HEK293T (cell line): ENCODE measurements at regions not wholly inside any gene's neighbourhood (a gene's known extent, or its start where the extent isn't known, plus 50 kb on each side); places are given as distances from the start of the nearest gene placed in this dataset.

Experiments used
- BHLHE40 ChIP-seq: fragments of 450-650 bp; IDR thresholded peaks from 2 replicates; pipeline ENCODE4 v1.6.1; 2016; ENCODE audit warnings: mild to moderate bottlenecking, moderate library complexity, borderline replicate concordance
- CTBP1 ChIP-seq: fragments of 450-650 bp; IDR thresholded peaks from 2 replicates; pipeline ENCODE4 v1.6.1; 2016; ENCODE audit warnings: borderline replicate concordance
- ELF4 ChIP-seq: fragments of 450-650 bp; IDR thresholded peaks from 2 replicates; pipeline ENCODE4 v1.6.1; 2017; ENCODE audit warnings: antibody characterized with exemption
- FOXA1 ChIP-seq: fragments of 450-650 bp; IDR thresholded peaks from 2 replicates; pipeline ENCODE4 v1.6.1; 2016; ENCODE audit warnings: mild to moderate bottlenecking
- FOXK2 ChIP-seq: fragments of 450-650 bp; IDR thresholded peaks from 2 replicates; pipeline ENCODE4 v1.6.1; 2016; ENCODE audit warnings: mild to moderate bottlenecking
- FOXM1 ChIP-seq: fragments of 450-650 bp; IDR thresholded peaks from 2 replicates; pipeline ENCODE4 v1.6.1; 2017; ENCODE audit warnings: mild to moderate bottlenecking, borderline replicate concordance
- HDGF ChIP-seq: fragments of 450-650 bp; IDR thresholded peaks from 2 replicates; pipeline ENCODE4 v1.6.1; 2017; ENCODE audit warnings: antibody characterized with exemption, borderline replicate concordance
- L3MBTL2 ChIP-seq: fragments of 450-650 bp; conservative IDR thresholded peaks from 2 replicates; pipeline ENCODE4 v1.6.1; 2016; ENCODE audit warnings: mild to moderate bottlenecking
- NFRKB ChIP-seq: fragments of 450-650 bp; IDR thresholded peaks from 2 replicates; pipeline ENCODE4 v1.6.1; 2016; ENCODE audit warnings: mild to moderate bottlenecking, moderate library complexity
- SP1 ChIP-seq: fragments of 450-650 bp; IDR thresholded peaks from 2 replicates; pipeline ENCODE4 v1.6.1; 2017
- SUZ12 ChIP-seq: fragments of 450-650 bp; IDR thresholded peaks from 2 replicates; pipeline ENCODE4 v1.6.1; 2016; ENCODE audit warnings: mild to moderate bottlenecking
- ZNF384 ChIP-seq: fragments of 450-650 bp; IDR thresholded peaks from 2 replicates; pipeline ENCODE4 v1.6.1; 2016
- TF ChIP-seq, protein P1 (sequence below): fragments of 450-650 bp; IDR thresholded peaks from 2 replicates; pipeline ENCODE4 v1.6.1; 2016

DNA sequence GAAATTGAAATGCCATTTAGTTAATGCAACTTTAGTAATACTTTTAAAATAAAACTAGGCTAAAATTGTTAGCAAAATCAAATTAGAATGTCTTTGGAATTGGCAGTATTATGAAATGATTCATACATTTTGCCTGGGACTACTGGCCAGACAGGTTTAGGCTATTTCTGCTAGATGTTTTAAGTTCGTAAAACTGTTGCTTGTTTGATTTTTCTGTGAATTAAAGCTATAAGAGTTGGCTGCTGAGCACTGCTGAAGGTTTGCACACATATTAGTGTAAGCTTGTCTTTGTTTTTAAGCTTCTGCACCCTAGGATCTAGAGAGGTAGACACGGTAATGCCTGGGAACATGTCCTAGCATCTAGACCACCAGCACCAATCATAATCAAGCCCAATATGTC lies 1094.6 kb upstream of the ADGRL4 start:
- TF ChIP-seq FOXM1 = no peak
- TF ChIP-seq CTBP1 = no peak
- TF ChIP-seq FOXK2 = no peak
- TF ChIP-seq ELF4 = no peak
- TF ChIP-seq SP1 = no peak
- TF ChIP-seq SUZ12 = no peak
- no peak for TF ChIP-seq BHLHE40
- TF ChIP-seq HDGF = no peak
- TF ChIP-seq, protein P1, sequence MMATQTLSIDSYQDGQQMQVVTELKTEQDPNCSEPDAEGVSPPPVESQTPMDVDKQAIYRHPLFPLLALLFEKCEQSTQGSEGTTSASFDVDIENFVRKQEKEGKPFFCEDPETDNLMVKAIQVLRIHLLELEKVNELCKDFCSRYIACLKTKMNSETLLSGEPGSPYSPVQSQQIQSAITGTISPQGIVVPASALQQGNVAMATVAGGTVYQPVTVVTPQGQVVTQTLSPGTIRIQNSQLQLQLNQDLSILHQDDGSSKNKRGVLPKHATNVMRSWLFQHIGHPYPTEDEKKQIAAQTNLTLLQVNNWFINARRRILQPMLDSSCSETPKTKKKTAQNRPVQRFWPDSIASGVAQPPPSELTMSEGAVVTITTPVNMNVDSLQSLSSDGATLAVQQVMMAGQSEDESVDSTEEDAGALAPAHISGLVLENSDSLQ = no peak
- TF ChIP-seq FOXA1 = no peak
- no peak for TF ChIP-seq NFRKB
- TF ChIP-seq L3MBTL2 = no peak
- TF ChIP-seq ZNF384 = no peak
